GM23338 (cell line): ENCODE measurements at regions not wholly inside any gene's neighbourhood (a gene's known extent, or its start where the extent isn't known, plus 50 kb on each side); places are given as distances from the start of the nearest gene placed in this dataset.
A peak's percentile ranks its signal among the peaks of the same experiment; 100 is the strongest.

Source experiments
- ATAC-seq: fragments of 200-7000 bp; cut with Tn5 transposase; 3 replicates; pipeline ENCODE4 v1.9.1; 2020
- DNase-seq: peaks from one replicate; pipeline ENCODE4 v3.0.0-alpha.2; 2015; ENCODE audit warnings: low spot score
- H2AFZ ChIP-seq: fragments of 200-600 bp; sonication (generic); 2 replicates; pipeline ENCODE4 v1.8.0; 2016; ENCODE audit warnings: antibody characterized with exemption, mild to moderate bottlenecking, moderate library complexity
- H3F3A ChIP-seq: fragments of 200-600 bp; sonication (generic); replicated peaks from 2 replicates; pipeline ENCODE4 v1.8.0; 2017; ENCODE audit warnings: antibody characterized with exemption, mixed run types, low read depth
- H3K27ac ChIP-seq: fragments of 200-600 bp; sonication (generic); 2 replicates; pipeline ENCODE4 v1.6.1; 2016; ENCODE audit warnings: low read depth
- H3K27me3 ChIP-seq: fragments of 200-600 bp; sonication (generic); 2 replicates; pipeline ENCODE4 v1.8.0; 2016; ENCODE audit warnings: mild to moderate bottlenecking, mixed run types, moderate library complexity; ENCODE audit not compliant: insufficient read depth
- H3K36me3 ChIP-seq: fragments of 200-600 bp; sonication (generic); 2 replicates; pipeline ENCODE4 v1.8.0; 2016; ENCODE audit warnings: mild to moderate bottlenecking; ENCODE audit not compliant: insufficient read depth
- H3K4me1 ChIP-seq: fragments of 200-600 bp; sonication (generic); 2 replicates; pipeline ENCODE4 v1.8.0; 2016; ENCODE audit warnings: mild to moderate bottlenecking, moderate library complexity; ENCODE audit not compliant: insufficient read depth
- H3K4me2 ChIP-seq: fragments of 200-600 bp; sonication (generic); 2 replicates; pipeline ENCODE4 v1.7.1; 2017; ENCODE audit warnings: mixed run types
- H3K4me3 ChIP-seq: fragments of 200-600 bp; sonication (generic); 2 replicates; pipeline ENCODE4 v1.6.1; 2016; ENCODE audit warnings: mixed run types
- H3K79me2 ChIP-seq: fragments of 200-600 bp; sonication (generic); replicated peaks from 2 replicates; pipeline ENCODE4 v1.8.0; 2017; ENCODE audit warnings: mild to moderate bottlenecking; ENCODE audit not compliant: insufficient read depth
- H3K9me2 ChIP-seq: fragments of 200-600 bp; sonication (generic); 2 replicates; pipeline ENCODE4 v1.8.0; 2017; ENCODE audit not compliant: insufficient read depth
- H4K20me1 ChIP-seq: fragments of 200-600 bp; sonication (generic); replicated peaks from 2 replicates; pipeline ENCODE4 v1.8.0; 2017; ENCODE audit warnings: mild to moderate bottlenecking; ENCODE audit not compliant: insufficient read depth
- H3K27ac Mint-ChIP-seq: 2 replicates; pipeline ENCODE4 v1.8.0; 2020; ENCODE audit warnings: inconsistent platforms, mild to moderate bottlenecking, moderate library complexity, mixed read lengths
- H3K27me3 Mint-ChIP-seq: 3 replicates; pipeline ENCODE4 v1.8.0; 2022; ENCODE audit warnings: low read depth, mild to moderate bottlenecking, moderate library complexity, mixed read lengths, inconsistent platforms; ENCODE audit not compliant: insufficient read depth, poor library complexity
- H3K36me3 Mint-ChIP-seq: 3 replicates; pipeline ENCODE4 v1.8.0; 2021; ENCODE audit warnings: low read depth, mild to moderate bottlenecking, inconsistent platforms, moderate library complexity, mixed read lengths
- H3K4me1 Mint-ChIP-seq: 3 replicates; pipeline ENCODE4 v1.8.0; 2020; ENCODE audit warnings: mild to moderate bottlenecking, inconsistent platforms, mixed read lengths
- H3K4me3 Mint-ChIP-seq: 3 replicates; pipeline ENCODE4 v1.8.0; 2021; ENCODE audit warnings: moderate library complexity, mild to moderate bottlenecking, inconsistent platforms, mixed read lengths
- H3K9me3 Mint-ChIP-seq: 3 replicates; pipeline ENCODE4 v1.8.0; 2020; ENCODE audit warnings: moderate library complexity, mild to moderate bottlenecking, inconsistent platforms, mixed read lengths
- CREB1 ChIP-seq: fragments of 250-450 bp; sonication (Bioruptor Pico); IDR thresholded peaks from 2 replicates; pipeline ENCODE4 v1.5.0; 2020; ENCODE audit warnings: low read depth, mild to moderate bottlenecking, moderate library complexity
- CTCF ChIP-seq, 2 experiments: fragments of 200-600 bp in 1 of 2; sonication (generic) in 1 of 2; conservative IDR thresholded peaks; 2 replicates each; pipeline versions ENCODE4 v1.5.1 to v1.6.1; 2016 to 2017; ENCODE audit warnings: antibody characterized with exemption in 2 of 2, low read depth in 2 of 2, mild to moderate bottlenecking in 2 of 2, moderate library complexity in 1 of 2
- EZH2phosphoT487 ChIP-seq: fragments of 200-600 bp; sonication (generic); IDR thresholded peaks from one replicate; pipeline ENCODE4 v1.8.1; 2018; ENCODE audit warnings: antibody characterized with exemption; ENCODE audit not compliant: unreplicated experiment
- JUNB ChIP-seq: IDR thresholded peaks from one replicate; pipeline ENCODE4 v1.6.1; 2016; ENCODE audit warnings: antibody characterized with exemption; ENCODE audit not compliant: unreplicated experiment
- NANOG ChIP-seq: IDR thresholded peaks from 2 replicates; pipeline ENCODE4 v1.6.1; 2016; ENCODE audit warnings: antibody characterized with exemption, borderline replicate concordance
- POLR2AphosphoS5 ChIP-seq: IDR thresholded peaks from 2 replicates; pipeline ENCODE4 v1.6.1; 2016; ENCODE audit warnings: antibody characterized with exemption, low read depth
- REST ChIP-seq: IDR thresholded peaks from one replicate; pipeline ENCODE4 v1.6.1; 2018; ENCODE audit warnings: antibody characterized with exemption; ENCODE audit not compliant: unreplicated experiment
- STAT1 ChIP-seq: IDR thresholded peaks from one replicate; pipeline ENCODE4 v1.6.1; 2016; ENCODE audit warnings: antibody characterized with exemption; ENCODE audit not compliant: unreplicated experiment
- ZNF114 ChIP-seq: fragments of 250-450 bp; sonication (Bioruptor Pico); IDR thresholded peaks from 2 replicates; pipeline ENCODE4 v1.5.0; 2020; ENCODE audit warnings: mild to moderate bottlenecking, moderate library complexity
- ZNF331 ChIP-seq: fragments of 250-450 bp; sonication (Bioruptor Pico); IDR thresholded peaks from 2 replicates; pipeline ENCODE4 v1.5.0; 2020; ENCODE audit warnings: low read depth, mild to moderate bottlenecking, moderate library complexity
- TF ChIP-seq, protein P1 (sequence below): IDR thresholded peaks from 2 replicates; pipeline ENCODE4 v1.6.1; 2016; ENCODE audit warnings: antibody characterized with exemption

GRCh38 chr5:38643616-38644015 lies 87.2 kb upstream of the LIFR start:
- no peak overlapping the region for H3K4me3 Mint-ChIP-seq

More at GRCh38 chr5:38643616-38644015, 87.2 kb upstream of the LIFR start:
- Histone ChIP-seq H3K79me2 (no peaks in the 10 kb centered on the region), H2AFZ (peak overlapping the region; percentile 85; the same call in 1 of the 2 replicates), H3K4me3 (no peak overlapping the region), H3F3A (no peaks in the 10 kb centered on the region), H3K27ac (no peak overlapping the region), H3K9me2 (peaks cover 20% of the 10 kb centered on the region; the same call in 1 of the 2 replicates), H3K27me3 (no peaks in the 10 kb centered on the region), H3K4me2 (no peak overlapping the region), H3K36me3 (no peaks in the 10 kb centered on the region), H3K4me1 (no peaks in the 10 kb centered on the region), H4K20me1 (no peaks in the 10 kb centered on the region)
- no peaks in the 10 kb centered on the region for H3K9me3 Mint-ChIP-seq
- H3K27ac Mint-ChIP-seq: no peak overlapping the region
- no peaks in the 10 kb centered on the region for H3K4me1 Mint-ChIP-seq
- ATAC-seq (no peak), DNase-seq (no peak)
- H3K36me3 Mint-ChIP-seq: no peaks in the 10 kb centered on the region
- H3K27me3 Mint-ChIP-seq: no peaks in the 10 kb centered on the region
- TF ChIP-seq NANOG (no peak), ZNF331 (no peak), EZH2phosphoT487 (no peak), CTCF (conservative IDR thresholded peaks at IDR 0.05; ENCODE audit: low read depth in 2 of 2) (no peak), ZNF114 (CRISPR knock-in tag) (no peak), JUNB (no peak), POLR2AphosphoS5 (no peak), STAT1 (no peak), REST (no peak), CREB1 (CRISPR knock-in tag) (no peak)
- TF ChIP-seq, protein P1, sequence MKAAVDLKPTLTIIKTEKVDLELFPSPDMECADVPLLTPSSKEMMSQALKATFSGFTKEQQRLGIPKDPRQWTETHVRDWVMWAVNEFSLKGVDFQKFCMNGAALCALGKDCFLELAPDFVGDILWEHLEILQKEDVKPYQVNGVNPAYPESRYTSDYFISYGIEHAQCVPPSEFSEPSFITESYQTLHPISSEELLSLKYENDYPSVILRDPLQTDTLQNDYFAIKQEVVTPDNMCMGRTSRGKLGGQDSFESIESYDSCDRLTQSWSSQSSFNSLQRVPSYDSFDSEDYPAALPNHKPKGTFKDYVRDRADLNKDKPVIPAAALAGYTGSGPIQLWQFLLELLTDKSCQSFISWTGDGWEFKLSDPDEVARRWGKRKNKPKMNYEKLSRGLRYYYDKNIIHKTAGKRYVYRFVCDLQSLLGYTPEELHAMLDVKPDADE: no peak
